ENCODE measurements at regions not wholly inside any gene's neighbourhood (a gene's known extent, or its start where the extent isn't known, plus 50 kb on each side); places are given as distances from the start of the nearest gene placed in this dataset.

- no peak for TF ChIP-seq POLR2A (IDR thresholded peaks at IDR 0.05)
- no peak for TF ChIP-seq CTCF (IDR thresholded peaks at IDR 0.05 in 4 of 5, conservative IDR thresholded peaks at IDR 0.05 in 1 of 5)
Observed at GRCh38 chr6:164377348-164377918, 932.0 kb downstream of the C6orf118 start.

Measured in gastrocnemius medialis (tissue), 4 donors.